ENCODE measurements at regions not wholly inside any gene's neighbourhood (a gene's known extent, or its start where the extent isn't known, plus 50 kb on each side); places are given as distances from the start of the nearest gene placed in this dataset.

GRCh38 chr7:127477295-127478023, 85.0 kb upstream of the ZNF800 start:
- TF ChIP-seq GABPA (IDR thresholded peaks at IDR 0.05; ENCODE audit: low read depth), result no peak
- TF ChIP-seq MEF2A (IDR thresholded peaks at IDR 0.05; ENCODE audit: borderline replicate concordance, low read depth), result no peak
